Natural killer cell treated with Interleukin-12 subunit alpha and Interleukin-12 subunit beta and Interleukin-15 and Interleukin-18, amount 100 ng/mL, for 72 hours (primary cell): ENCODE measurements at regions not wholly inside any gene's neighbourhood (a gene's known extent, or its start where the extent isn't known, plus 50 kb on each side); places are given as distances from the start of the nearest gene placed in this dataset.
"Not testable (repeated sequence)": the region's sequence is repeated elsewhere in the genome, so short reads cannot be mapped to it uniquely, and the experiment has no call there.

Experiments
- ATAC-seq, 2 donors: fragments of 150-1000 bp; cut with Tn5 transposase in 1 of 2; sonication (Bioruptor Pico), chemical (Tn5 transposase) in 1 of 2; 2 replicates each; pipeline ENCODE4 v1.10.0; 2021
- DNase-seq: peaks from one replicate; pipeline ENCODE4 v3.0.0; 2022; ENCODE audit warnings: low spot score
- H3K27ac Mint-ChIP-seq, 2 donors: 1 replicate in 1 of 2; 2 replicates in 1 of 2; pipeline ENCODE4 v1.8.0; 2022; ENCODE audit warnings: mixed read lengths in 2 of 2, mild to moderate bottlenecking in 1 of 2, moderate library complexity in 1 of 2
- H3K27me3 Mint-ChIP-seq, 2 donors: 1 replicate in 1 of 2; 2 replicates in 1 of 2; pipeline ENCODE4 v1.8.0; 2022; ENCODE audit warnings: mixed read lengths in 2 of 2
- H3K36me3 Mint-ChIP-seq: one replicate; pipeline ENCODE4 v1.8.0; 2022; ENCODE audit warnings: mixed read lengths
- H3K4me1 Mint-ChIP-seq, 2 donors: 1 replicate in 1 of 2; 2 replicates in 1 of 2; pipeline ENCODE4 v1.8.0; 2022; ENCODE audit warnings: low read depth in 2 of 2, mixed read lengths in 2 of 2, mild to moderate bottlenecking in 1 of 2
- H3K4me3 Mint-ChIP-seq: one replicate; pipeline ENCODE4 v1.8.0; 2022; ENCODE audit warnings: mixed read lengths
- H3K9me3 Mint-ChIP-seq: 2 replicates; pipeline ENCODE4 v1.8.0; 2022; ENCODE audit warnings: mixed read lengths

DNA sequence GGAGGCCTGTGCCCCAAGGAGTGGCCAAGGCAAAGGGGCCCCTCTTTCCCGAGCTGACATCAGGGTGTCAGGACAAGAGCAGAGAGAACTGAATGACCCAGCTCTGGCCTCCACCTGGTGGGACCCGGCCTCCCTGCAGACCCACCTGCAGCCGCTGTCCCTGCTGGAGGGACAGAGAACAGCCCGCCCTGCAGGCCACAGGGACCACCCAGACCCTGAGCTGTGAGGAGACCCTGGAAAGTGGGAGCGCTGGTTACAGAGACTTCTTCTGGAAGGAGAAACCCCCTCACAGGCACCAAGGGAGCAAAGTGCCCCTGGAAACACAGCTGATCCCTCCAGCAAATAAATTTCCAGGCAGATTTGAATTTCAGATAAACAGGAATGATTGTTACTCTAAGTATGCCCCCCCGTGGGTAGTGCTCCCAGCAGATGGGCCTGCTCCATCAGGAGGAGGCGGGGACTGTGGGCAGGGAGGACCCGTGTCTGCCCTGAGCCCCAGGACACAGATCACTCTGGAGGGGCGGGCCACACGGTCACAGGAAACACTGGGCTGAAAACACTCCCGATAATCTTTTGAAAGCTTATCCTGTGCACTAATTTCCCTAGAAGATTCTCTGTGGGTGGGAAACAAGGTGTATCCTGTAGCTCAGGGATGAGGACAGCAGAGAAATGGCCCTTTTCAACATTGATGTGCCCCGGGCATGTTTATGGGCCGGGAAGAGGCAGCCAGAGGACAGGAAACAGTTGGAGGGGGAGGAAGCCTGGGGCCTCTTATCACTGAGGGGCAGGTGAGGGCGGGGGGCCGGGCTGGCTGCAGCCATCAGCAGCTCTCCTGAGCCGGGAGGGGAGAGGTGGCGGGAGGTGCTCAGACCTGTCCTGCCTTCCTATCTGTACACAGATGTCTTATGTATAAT lies 276.0 kb downstream of the ADGRD1 start:
- Mint-ChIP-seq H3K4me1 (no peaks in the 10 kb centered on the region), H3K27me3 (peaks cover 20 to 24% of the 10 kb centered on the region in 2 donors), H3K27ac (no peak overlapping the region), H3K36me3 (no peaks in the 10 kb centered on the region), H3K4me3 (no peak overlapping the region), H3K9me3 (no peaks in the 10 kb centered on the region)
- DNase-seq (no peak), ATAC-seq (no peak)

DNA sequence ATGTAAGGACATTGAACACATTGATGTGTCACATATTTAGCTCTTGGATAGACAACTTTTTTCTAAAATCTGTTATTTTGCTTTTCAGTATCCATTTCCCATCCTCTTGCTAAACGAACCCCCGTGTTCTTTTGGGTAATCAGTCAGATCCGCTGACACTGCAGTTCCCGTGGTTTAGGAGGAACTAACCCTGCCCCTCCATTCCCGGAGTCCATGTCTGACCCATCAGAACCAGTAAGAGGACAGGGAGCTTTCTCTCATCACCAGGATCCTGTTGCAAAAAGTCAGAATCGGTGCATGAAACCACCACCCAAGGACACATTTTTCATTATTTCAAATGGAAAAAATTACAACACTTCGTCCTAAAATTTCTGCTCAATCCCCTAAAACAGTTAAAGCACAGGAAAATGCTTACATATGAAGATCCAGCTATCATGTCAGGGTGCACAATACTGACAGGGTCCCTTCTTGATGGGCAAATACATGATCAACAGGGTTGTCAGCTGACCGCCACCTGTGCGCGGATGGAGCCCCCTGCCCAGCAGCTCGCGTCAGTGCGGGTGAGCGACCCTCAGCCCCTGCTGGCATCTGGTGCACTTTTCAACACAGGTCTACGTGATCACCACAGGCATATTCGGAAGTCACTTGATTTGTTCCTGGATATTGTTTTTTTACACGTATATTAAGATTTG lies 276.8 kb downstream of the ADGRD1 start:
- no peaks in the 10 kb centered on the region for H3K4me1 Mint-ChIP-seq
- ATAC-seq (no peak), DNase-seq (no peak)
- peaks cover 20 to 24% of the 10 kb centered on the region in 2 donors for H3K27me3 Mint-ChIP-seq
- H3K9me3 Mint-ChIP-seq, result no peaks in the 10 kb centered on the region
- H3K36me3 Mint-ChIP-seq, result no peaks in the 10 kb centered on the region
- no peak overlapping the region for H3K27ac Mint-ChIP-seq
- no peak overlapping the region for H3K4me3 Mint-ChIP-seq

DNA sequence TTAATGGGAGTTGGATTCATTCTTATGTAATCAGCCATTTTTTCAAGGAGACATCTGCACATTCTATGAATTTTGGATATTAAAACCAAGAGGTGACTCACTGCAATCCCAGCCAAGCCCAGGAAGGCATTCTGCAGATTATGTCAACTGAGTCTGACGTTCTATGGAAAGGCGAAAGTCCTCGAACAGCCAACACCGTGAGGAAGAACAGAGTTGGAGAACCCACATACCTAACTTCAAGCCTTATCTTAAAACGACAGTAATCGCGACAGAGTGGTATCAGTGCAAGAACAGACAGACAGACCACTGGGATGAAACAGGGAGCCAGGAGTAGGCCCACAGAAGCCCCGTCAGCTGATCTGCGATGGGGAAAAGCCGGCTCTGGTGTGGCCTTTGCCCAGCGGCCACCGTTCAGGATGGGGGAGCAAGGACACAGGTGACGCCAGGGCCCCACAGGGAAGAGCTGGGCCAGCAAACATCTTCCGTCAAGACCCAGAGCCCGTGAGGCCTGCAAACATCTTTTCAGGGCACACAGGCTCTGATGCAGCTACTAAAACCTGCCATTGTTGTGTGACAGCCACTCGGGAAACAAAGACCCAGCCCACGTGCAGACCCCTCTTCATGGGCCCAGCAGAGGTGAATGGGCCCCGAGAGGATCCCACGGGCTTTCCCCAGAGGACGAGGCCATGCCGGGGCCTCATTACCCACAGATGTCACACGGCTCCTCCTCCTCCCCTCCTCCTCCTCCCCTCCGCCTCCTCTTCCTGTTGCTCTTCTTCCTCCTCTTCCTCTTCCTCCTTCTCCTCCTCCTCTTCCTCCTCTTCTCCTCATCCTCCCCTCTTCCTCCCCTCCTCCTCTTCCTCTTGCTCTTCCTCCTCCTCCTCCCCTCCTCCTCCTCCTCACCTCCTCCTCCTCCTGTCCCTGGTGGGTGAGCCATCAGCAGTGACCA lies 277.6 kb downstream of the ADGRD1 start:
- H3K9me3 Mint-ChIP-seq, result no peaks in the 10 kb centered on the region
- no peaks in the 10 kb centered on the region for H3K36me3 Mint-ChIP-seq
- H3K27me3 Mint-ChIP-seq, result peaks cover 20 to 24% of the 10 kb centered on the region in 2 donors
- no peak overlapping the region for H3K27ac Mint-ChIP-seq
- no peaks in the 10 kb centered on the region for H3K4me1 Mint-ChIP-seq
- ATAC-seq, result no peak
- DNase-seq, result no peak
- H3K4me3 Mint-ChIP-seq, result no peak overlapping the region

GRCh38 chr12:131232036-131232435 lies 278.3 kb downstream of the ADGRD1 start:
- H3K4me1 Mint-ChIP-seq, result no peaks in the 10 kb centered on the region
- DNase-seq, result no peak
- H3K36me3 Mint-ChIP-seq, result no peaks in the 10 kb centered on the region
- no peaks in the 10 kb centered on the region for H3K9me3 Mint-ChIP-seq
- H3K4me3 Mint-ChIP-seq, result no peak overlapping the region
- H3K27ac Mint-ChIP-seq, result no peak overlapping the region
- ATAC-seq, result no peak
- H3K27me3 Mint-ChIP-seq, result peaks cover 20 to 24% of the 10 kb centered on the region in 2 donors

DNA sequence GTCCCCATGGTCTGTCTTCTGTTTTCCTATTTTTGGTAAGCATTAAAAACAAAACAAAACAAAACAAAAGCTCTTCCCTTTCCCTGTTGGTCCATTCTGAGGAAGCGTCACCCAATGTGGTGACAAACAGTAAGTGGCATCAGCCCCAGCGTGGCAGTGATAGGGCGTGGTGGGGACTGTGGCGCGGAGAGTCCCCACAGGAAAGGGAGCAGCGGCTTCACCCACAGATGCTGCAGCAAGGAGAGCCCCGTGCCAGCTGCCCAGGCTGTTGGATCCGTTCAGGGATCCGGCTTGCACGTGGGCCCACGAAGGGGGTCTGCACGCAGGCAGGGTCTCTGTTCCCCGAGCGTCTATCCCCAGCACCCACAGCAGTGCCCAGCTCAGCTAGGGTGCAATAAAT lies 279.2 kb downstream of the ADGRD1 start:
- not testable (repeated sequence) for H3K36me3 Mint-ChIP-seq, H3K4me3 Mint-ChIP-seq, ATAC-seq, DNase-seq, H3K27ac Mint-ChIP-seq, H3K4me1 Mint-ChIP-seq, H3K9me3 Mint-ChIP-seq
- peaks cover 20 to 24% of the 10 kb centered on the region in 2 donors for H3K27me3 Mint-ChIP-seq

DNA sequence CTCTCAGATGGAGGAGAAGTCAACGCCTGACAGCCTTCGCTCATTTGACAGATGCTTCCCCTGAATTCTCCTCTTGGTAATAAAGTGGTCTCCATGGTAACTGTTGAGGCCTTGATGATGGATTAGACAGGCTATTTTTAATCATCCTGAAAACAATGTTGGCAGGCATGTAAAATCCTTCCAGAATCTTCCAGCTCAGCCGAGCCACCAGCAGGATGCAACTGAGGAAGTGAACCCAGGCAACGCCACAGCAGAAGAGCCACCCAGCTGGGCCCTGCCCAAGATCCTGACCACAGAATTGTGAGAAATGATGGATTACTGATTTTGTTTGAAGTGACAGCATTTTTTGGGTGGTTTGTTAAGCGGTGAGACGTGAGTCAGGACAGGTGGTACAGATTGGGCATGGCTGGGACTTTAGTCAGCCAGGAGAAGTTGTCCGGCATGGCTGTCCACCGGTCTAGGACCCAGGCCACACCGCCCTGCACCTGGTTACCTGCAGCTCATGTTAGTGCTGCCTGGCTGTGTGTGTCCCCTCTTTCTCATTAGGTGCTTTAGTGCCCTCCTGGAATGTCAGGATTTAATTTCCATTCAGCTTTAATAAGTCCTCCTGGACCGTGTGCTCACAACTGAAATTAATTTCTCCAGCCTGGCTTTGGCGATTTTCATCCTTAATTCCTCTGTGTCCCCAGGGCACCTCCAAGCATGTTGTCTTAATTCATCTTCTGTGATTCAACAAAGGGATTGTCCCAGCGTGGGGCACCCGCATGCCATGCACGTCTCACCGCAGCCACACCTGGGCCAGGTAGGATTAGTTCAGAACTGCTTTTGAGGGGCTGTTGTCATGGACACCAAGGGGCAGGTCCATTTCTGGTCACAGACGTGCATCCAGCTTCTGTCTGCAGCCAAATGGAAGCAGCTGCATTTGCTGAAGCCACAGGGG lies 280.4 kb downstream of the ADGRD1 start:
- H3K9me3 Mint-ChIP-seq, H3K36me3 Mint-ChIP-seq, H3K4me1 Mint-ChIP-seq, ATAC-seq, H3K4me3 Mint-ChIP-seq, DNase-seq, H3K27ac Mint-ChIP-seq: not testable (repeated sequence)
- peaks cover 17 to 24% of the 10 kb centered on the region in 2 donors for H3K27me3 Mint-ChIP-seq

DNA sequence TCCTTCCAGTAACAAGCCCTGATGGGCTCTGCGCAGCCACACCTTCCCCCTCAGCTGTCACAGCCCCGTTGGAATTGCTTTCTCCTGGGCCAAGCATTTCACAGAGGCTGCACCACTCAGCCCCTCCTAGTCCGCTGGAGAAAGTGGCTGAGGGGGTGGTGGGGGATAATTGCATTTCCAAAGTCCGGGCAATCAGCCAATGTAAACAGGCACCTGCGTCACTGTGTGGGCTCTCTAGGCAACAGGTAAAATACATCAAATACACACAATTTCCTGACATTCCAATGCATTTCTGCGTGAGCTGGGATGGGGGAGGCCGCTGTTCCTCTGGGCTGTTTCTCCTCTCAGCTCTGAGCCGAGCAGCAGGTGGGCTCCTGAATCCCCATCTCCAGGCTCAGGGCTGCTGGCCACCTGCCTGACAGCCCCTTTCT lies 281.1 kb downstream of the ADGRD1 start:
- not testable (repeated sequence) for H3K27ac Mint-ChIP-seq

GRCh38 chr12:131235871-131236271 lies 282.2 kb downstream of the ADGRD1 start:
- DNase-seq (no peak), ATAC-seq (no peak)
- Mint-ChIP-seq H3K4me1 (no peaks in the 10 kb centered on the region), H3K36me3 (no peaks in the 10 kb centered on the region), H3K27me3 (peaks cover 6 to 11% of the 10 kb centered on the region in 2 donors), H3K27ac (no peak overlapping the region), H3K4me3 (no peak overlapping the region), H3K9me3 (no peaks in the 10 kb centered on the region)

More for the DNA sequence above, 281.1 kb downstream of the ADGRD1 start:
- H3K4me1 Mint-ChIP-seq, DNase-seq, H3K4me3 Mint-ChIP-seq, ATAC-seq, H3K36me3 Mint-ChIP-seq, H3K9me3 Mint-ChIP-seq: not testable (repeated sequence)
- H3K27me3 Mint-ChIP-seq, result peaks cover 15 to 21% of the 10 kb centered on the region in 2 donors

DNA sequence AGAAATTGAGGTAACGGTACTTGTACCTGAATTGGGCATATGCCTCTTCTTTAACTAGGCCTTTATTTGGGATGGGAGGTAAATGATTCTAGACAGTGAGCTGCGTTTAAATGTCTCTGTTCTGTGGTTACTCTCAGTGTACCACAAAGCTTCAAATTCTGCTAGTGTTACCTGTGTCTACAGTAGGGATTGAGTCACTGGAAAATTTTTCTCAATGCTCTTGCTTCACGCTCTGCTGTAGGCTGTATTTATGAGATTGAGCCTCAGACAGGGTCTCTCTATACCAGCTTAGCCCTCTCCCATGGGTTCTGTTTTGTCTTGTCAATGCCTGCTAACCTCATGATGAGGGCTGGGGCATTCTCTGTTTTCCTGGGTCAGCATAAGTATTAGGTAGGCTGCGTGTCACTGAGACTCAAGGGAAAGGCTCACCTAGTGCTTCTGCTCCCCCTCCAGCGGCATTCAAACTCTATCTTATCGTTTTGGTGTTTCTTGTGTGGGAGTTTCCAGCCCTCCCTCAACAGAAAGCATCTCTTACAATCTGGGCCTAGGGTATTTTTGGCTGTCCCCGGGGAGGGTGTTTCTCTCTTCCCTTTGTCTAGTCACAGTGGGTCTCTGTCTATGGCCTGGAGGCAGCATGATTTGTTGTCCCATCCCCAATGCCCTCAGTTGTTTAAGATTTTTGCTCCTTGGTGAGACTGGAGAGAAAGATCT lies 285.8 kb downstream of the ADGRD1 start:
- Mint-ChIP-seq H3K27me3 (no peaks in the 10 kb centered on the region), H3K36me3 (no peaks in the 10 kb centered on the region), H3K9me3 (no peaks in the 10 kb centered on the region), H3K27ac (no peak overlapping the region), H3K4me1 (no peaks in the 10 kb centered on the region), H3K4me3 (no peak overlapping the region)
- DNase-seq (no peak), ATAC-seq (no peak)

DNA sequence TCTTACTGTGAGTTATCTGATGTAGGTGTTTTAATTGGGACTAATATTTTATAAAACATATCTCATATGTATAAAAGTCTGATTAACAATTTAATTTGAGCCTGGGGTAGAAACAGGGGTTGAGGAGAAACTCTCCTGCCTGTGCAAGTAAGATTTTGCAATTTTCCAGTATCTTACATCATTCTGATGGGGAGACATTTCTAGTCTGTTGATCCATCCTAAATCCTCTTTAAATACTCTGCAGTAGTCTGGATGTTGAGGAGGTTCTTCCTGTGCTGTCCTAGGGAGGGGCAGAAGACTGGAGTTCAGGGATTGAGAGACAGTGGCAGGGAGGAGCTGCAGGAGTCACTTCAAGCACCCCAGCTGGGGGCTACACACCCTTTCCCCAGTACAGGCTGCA lies 287.8 kb downstream of the ADGRD1 start:
- no peak for ATAC-seq
- H3K36me3 Mint-ChIP-seq, result no peaks in the 10 kb centered on the region
- H3K27me3 Mint-ChIP-seq, result no peaks in the 10 kb centered on the region
- H3K9me3 Mint-ChIP-seq, result no peaks in the 10 kb centered on the region
- DNase-seq, result no peak
- no peak overlapping the region for H3K27ac Mint-ChIP-seq
- no peaks in the 10 kb centered on the region for H3K4me1 Mint-ChIP-seq
- H3K4me3 Mint-ChIP-seq, result no peak overlapping the region

DNA sequence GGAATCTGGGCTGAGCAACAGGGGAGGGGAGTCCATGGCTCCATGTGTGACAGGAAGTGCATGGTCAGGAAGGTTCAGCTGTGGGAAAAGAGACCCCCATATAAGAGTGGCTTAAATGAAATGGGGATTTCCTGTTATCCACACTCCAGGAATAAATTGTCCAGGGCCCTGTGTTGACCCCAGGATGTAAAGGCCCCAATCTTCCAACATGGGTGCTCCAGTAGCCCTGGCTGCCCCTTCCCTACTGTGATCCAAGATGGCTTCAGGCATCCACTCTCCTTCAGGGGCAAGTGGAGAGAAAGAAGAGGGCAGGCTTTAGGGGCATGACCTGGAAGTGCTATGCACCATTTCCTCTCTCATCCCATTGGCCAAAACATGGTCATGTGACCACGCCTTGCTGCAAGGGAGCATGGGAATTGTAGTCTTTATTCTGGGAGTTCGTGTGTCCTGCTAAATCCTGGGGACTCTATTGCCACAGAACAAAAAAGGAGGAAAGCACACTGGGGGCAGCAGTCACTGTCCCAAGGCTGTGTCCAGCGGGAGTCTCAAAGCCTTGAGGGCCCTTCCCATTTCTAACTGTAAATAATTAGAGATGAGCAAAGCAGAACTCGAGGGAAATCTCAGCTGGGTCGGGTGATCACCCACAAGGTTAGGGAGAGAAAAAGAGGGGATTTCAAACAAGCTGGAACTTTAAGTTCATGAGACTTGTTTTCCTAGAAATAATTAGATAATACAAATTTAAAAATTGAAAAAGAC lies 289.2 kb downstream of the ADGRD1 start:
- Mint-ChIP-seq H3K4me1 (no peaks in the 10 kb centered on the region), H3K27me3 (peaks cover 0 to 3% of the 10 kb centered on the region in 2 donors)
- peak; percentile 47 to 63 for ATAC-seq

More for the DNA sequence above, 289.2 kb downstream of the ADGRD1 start:
- H3K27ac Mint-ChIP-seq, result no peak overlapping the region
- no peak overlapping the region for H3K4me3 Mint-ChIP-seq
- no peaks in the 10 kb centered on the region for H3K9me3 Mint-ChIP-seq
- no peaks in the 10 kb centered on the region for H3K36me3 Mint-ChIP-seq
- no peak for DNase-seq
